CD8-positive, alpha-beta memory T cell (primary cell): ENCODE measurements at regions not wholly inside any gene's neighbourhood (a gene's known extent, or its start where the extent isn't known, plus 50 kb on each side); places are given as distances from the start of the nearest gene placed in this dataset.

Experiments used
- CTCF ChIA-PET: fragments of 350-600 bp; sonication (Branson Sonifier 250); formaldehyde crosslinking; loops from one replicate; lab custom pipeline; 2021; ENCODE audit warnings: antibody characterized with exemption; lab: Charles Lee
- POLR2A ChIA-PET: fragments of 350-600 bp; sonication (Branson Sonifier 250); formaldehyde crosslinking; loops from one replicate; lab custom pipeline; 2021; ENCODE audit warnings: antibody characterized with exemption; lab: Charles Lee
- DNase-seq, 5 donors: peaks; one replicate each; pipeline versions ENCODE4 v3.0.0 to v3.0.0-alpha.2; 2020 to 2022; ENCODE audit warnings: mixed read lengths in 1 of 5
- H3K27ac ChIP-seq: one replicate; pipeline ENCODE4 v1.7.0; 2013; ENCODE audit warnings: low read depth, mild to moderate bottlenecking, low read length, moderate library complexity
- H3K27me3 ChIP-seq: 2 replicates; pipeline ENCODE4 v1.7.0; 2013; ENCODE audit warnings: low read length, mild to moderate bottlenecking; ENCODE audit not compliant: insufficient read depth, poor library complexity, severe bottlenecking
- H3K36me3 ChIP-seq: 2 replicates; pipeline ENCODE4 v1.7.0; 2013; ENCODE audit warnings: mild to moderate bottlenecking, low read length, moderate library complexity; ENCODE audit not compliant: insufficient read depth
- H3K4me1 ChIP-seq: 2 replicates; pipeline ENCODE4 v1.7.0; 2013; ENCODE audit warnings: mild to moderate bottlenecking, low read length, moderate library complexity; ENCODE audit not compliant: insufficient read depth
- H3K4me3 ChIP-seq: 2 replicates; pipeline ENCODE4 v1.7.0; 2013; ENCODE audit warnings: mild to moderate bottlenecking, low read length
- H3K9me3 ChIP-seq: 2 replicates; pipeline ENCODE4 v1.7.0; 2013; ENCODE audit warnings: mild to moderate bottlenecking, low read length
- H3K27ac Mint-ChIP-seq, 8 donors: one replicate each; pipeline ENCODE4 v1.8.0; 2020 to 2021; ENCODE audit warnings: mixed read lengths in 8 of 8, mild to moderate bottlenecking in 6 of 8, inconsistent platforms in 3 of 8, moderate library complexity in 3 of 8
- H3K27me3 Mint-ChIP-seq, 2 donors: one replicate each; pipeline ENCODE4 v1.8.0; 2020 to 2021; ENCODE audit warnings: mixed read lengths in 2 of 2, mild to moderate bottlenecking in 1 of 2, moderate library complexity in 1 of 2
- H3K36me3 Mint-ChIP-seq, 3 donors: one replicate each; pipeline ENCODE4 v1.8.0; 2020 to 2021; ENCODE audit warnings: mixed read lengths in 3 of 3, inconsistent platforms in 1 of 3, mild to moderate bottlenecking in 1 of 3
- H3K4me1 Mint-ChIP-seq, 3 donors: one replicate each; pipeline ENCODE4 v1.8.0; 2020 to 2021; ENCODE audit warnings: mixed read lengths in 3 of 3, inconsistent platforms in 1 of 3, mild to moderate bottlenecking in 1 of 3
- H3K4me3 Mint-ChIP-seq, 7 donors: one replicate each; pipeline ENCODE4 v1.8.0; 2020 to 2021; ENCODE audit warnings: mixed read lengths in 7 of 7, mild to moderate bottlenecking in 6 of 7, moderate library complexity in 4 of 7, inconsistent platforms in 2 of 7
- H3K9me3 Mint-ChIP-seq, 5 donors: one replicate each; pipeline ENCODE4 v1.8.0; 2020 to 2022; ENCODE audit warnings: mixed read lengths in 5 of 5, mild to moderate bottlenecking in 3 of 5, moderate library complexity in 2 of 5, inconsistent platforms in 1 of 5

DNA sequence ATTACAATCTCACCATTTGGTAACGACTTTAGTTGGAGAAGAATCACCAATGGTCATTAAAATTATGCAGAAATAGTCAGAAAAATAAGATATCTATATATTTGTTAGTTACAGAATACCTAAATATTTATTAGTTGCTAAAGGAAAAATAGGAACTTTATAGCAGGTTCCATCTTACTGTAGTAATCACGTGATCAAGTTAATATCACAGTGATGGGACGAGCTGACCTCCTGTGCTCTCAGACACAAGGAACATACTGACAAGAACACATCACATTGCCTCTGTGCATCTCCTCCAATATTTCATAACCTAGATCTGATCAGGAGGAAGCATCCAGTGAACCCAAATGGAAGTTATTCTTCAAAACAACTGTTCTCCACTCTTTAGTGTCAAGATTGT is 215.3 kb downstream of the GALR1 start:
- Histone ChIP-seq H3K4me3 (no peak overlapping the region), H3K4me1 (no peaks in the 10 kb centered on the region), H3K27ac (no peak overlapping the region), H3K9me3 (no peaks in the 10 kb centered on the region), H3K27me3 (no peaks in the 10 kb centered on the region), H3K36me3 (no peaks in the 10 kb centered on the region)
- POLR2A ChIA-PET, result no interaction called here
- no peaks in the 10 kb centered on the region for H3K4me1 Mint-ChIP-seq
- H3K27ac Mint-ChIP-seq, result no peak overlapping the region
- no peak overlapping the region for H3K4me3 Mint-ChIP-seq
- H3K36me3 Mint-ChIP-seq, result no peaks in the 10 kb centered on the region
- H3K27me3 Mint-ChIP-seq, result peaks cover 9 to 48% of the 10 kb centered on the region in 2 donors
- CTCF ChIA-PET, result no interaction called here
- DNase-seq, result no peak
- H3K9me3 Mint-ChIP-seq, result no peaks in the 10 kb centered on the region

DNA sequence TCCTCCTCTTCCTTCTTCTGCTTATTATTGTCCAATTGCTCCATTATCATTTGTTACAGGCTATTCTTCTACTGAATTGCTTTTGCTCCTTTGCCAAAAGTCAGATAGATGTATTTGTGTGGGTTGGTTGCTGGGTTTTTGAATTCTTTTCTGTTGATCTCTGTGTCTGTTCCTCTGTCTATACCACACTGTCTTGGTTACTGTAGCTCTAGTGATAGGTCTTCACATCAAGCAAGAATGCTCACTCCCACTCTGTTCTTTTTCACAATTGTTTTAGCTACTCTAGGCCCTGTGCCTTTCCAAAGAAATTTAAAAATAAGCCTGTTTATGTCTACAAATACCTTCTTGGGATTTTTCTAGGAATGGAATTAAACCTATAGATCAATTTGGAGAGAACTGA is 217.2 kb downstream of the GALR1 start:
- DNase-seq, result no peak
- no peaks in the 10 kb centered on the region for H3K27me3 ChIP-seq
- Mint-ChIP-seq H3K4me1 (no peaks in the 10 kb centered on the region), H3K9me3 (no peaks in the 10 kb centered on the region), H3K27ac (no peak overlapping the region), H3K27me3 (peaks cover 16 to 53% of the 10 kb centered on the region in 2 donors), H3K36me3 (no peaks in the 10 kb centered on the region), H3K4me3 (no peak overlapping the region)
- H3K27ac ChIP-seq, result no peak overlapping the region
- CTCF ChIA-PET, result no interaction called here
- no peaks in the 10 kb centered on the region for H3K36me3 ChIP-seq
- no peak overlapping the region for H3K4me3 ChIP-seq
- H3K9me3 ChIP-seq, result no peaks in the 10 kb centered on the region
- no peaks in the 10 kb centered on the region for H3K4me1 ChIP-seq
- POLR2A ChIA-PET, result no interaction called here

DNA sequence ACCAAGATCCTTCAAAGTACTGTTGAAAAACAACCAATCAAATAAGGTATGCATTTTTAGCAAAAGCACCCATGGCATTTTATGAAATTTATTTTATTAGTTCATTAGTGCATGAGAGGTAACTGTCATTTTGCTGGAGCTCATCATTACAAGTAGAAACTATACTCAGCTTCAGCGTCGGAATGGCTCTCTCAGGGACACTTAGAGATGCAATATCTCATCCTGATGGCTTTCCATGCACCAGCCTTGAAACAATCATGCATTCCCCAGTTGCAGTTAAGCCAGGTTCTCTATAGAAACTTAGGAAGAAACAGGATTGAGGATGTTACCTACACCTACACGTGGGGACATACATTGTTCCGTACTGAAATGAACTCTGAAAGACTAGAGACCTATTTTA is 219.5 kb downstream of the GALR1 start:
- H3K4me3 Mint-ChIP-seq, result no peak overlapping the region
- H3K9me3 ChIP-seq, result no peaks in the 10 kb centered on the region
- H3K27me3 Mint-ChIP-seq, result peaks cover 11 to 48% of the 10 kb centered on the region in 2 donors
- no peak overlapping the region for H3K27ac ChIP-seq
- no peaks in the 10 kb centered on the region for H3K36me3 Mint-ChIP-seq
- H3K4me1 Mint-ChIP-seq, result no peaks in the 10 kb centered on the region
- H3K27ac Mint-ChIP-seq, result no peak overlapping the region
- DNase-seq, result no peak
- POLR2A ChIA-PET, result no interaction called here
- CTCF ChIA-PET, result interaction anchor here (0.9 kb wide), 1 partner anchor 472 kb away, joined by 3 read pairs; no protein-coding TSS in a partner anchor
- no peaks in the 10 kb centered on the region for H3K27me3 ChIP-seq
- H3K9me3 Mint-ChIP-seq, result no peaks in the 10 kb centered on the region
- H3K4me3 ChIP-seq, result no peak overlapping the region
- H3K36me3 ChIP-seq, result no peaks in the 10 kb centered on the region
- no peaks in the 10 kb centered on the region for H3K4me1 ChIP-seq

DNA sequence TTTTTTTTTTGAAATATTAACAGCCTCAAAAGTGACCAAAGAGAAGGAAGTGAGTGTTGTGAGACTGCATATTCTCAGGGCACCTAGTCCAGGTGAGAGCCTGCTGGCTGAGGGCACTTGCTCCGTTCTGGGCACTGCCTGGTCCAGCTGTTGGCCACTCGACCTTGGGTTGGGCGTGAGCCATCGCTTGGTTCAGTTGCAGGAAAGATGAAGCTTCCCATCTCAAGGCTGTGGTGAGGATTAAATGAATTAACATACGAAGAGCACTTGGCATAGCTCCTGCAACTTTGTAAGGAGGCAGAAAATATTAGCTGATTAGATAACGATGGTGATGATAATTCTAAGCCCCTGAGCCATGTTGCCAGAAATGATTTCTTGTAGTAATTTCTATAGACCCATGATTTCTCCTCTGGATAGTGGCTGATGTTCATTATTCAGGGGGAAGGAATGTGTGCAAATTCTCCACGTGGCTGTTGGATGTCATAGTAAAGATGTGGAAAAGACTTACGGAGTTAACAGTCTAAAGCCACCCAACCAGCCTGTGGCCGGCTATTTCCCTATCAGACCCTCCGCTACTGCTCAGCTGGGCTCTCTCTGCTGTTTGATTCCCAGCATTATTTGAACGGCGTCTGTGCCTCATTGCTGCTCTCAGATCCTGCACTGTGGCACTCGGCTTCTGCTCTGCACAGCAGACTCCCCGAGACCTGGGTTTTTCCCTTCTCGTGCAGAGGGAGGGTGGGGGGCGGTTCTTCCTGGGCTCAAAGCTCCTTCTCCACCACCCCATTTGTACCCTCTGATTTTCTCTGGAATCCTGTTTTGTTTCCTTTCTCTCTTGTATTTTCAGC is 221.1 kb downstream of the GALR1 start:
- POLR2A ChIA-PET, result no interaction called here
- DNase-seq, result no peak
- CTCF ChIA-PET, result no interaction called here
- Histone ChIP-seq H3K27me3 (no peaks in the 10 kb centered on the region), H3K27ac (no peak overlapping the region), H3K9me3 (no peaks in the 10 kb centered on the region), H3K36me3 (no peaks in the 10 kb centered on the region), H3K4me1 (no peaks in the 10 kb centered on the region), H3K4me3 (no peak overlapping the region)
- Mint-ChIP-seq H3K36me3 (no peaks in the 10 kb centered on the region), H3K9me3 (no peaks in the 10 kb centered on the region), H3K27ac (no peak overlapping the region), H3K4me1 (no peaks in the 10 kb centered on the region), H3K4me3 (no peak overlapping the region), H3K27me3 (peaks cover 10 to 40% of the 10 kb centered on the region in 2 donors)

DNA sequence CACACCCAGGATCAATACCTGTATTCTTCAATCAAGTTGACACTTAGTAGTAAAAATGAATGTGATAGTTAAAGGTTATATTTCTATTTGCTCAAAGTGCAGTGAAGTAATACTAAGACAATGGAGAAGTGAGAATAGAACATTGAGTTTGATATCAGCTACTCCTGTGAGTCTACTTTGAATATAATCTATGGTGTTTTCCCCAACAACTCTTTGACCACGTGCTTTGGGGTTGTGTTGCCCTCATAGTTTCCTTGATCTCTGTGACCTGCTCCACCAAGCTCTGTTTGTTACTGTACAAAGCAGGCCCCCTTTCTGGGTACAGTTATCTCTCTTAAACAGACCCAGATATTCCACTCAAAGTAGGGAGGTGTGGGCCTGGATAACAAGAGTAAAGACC is 222.9 kb downstream of the GALR1 start:
- Histone ChIP-seq H3K27me3 (no peaks in the 10 kb centered on the region), H3K9me3 (no peaks in the 10 kb centered on the region), H3K36me3 (no peaks in the 10 kb centered on the region), H3K4me3 (no peak overlapping the region), H3K4me1 (no peaks in the 10 kb centered on the region), H3K27ac (no peak overlapping the region)
- ChIA-PET CTCF (no interaction called here), POLR2A (no interaction called here)
- Mint-ChIP-seq H3K4me3 (no peak overlapping the region), H3K27me3 (peaks cover 7 to 40% of the 10 kb centered on the region in 2 donors), H3K36me3 (no peaks in the 10 kb centered on the region), H3K9me3 (no peaks in the 10 kb centered on the region), H3K27ac (no peak overlapping the region), H3K4me1 (no peaks in the 10 kb centered on the region)
- no peak for DNase-seq

DNA sequence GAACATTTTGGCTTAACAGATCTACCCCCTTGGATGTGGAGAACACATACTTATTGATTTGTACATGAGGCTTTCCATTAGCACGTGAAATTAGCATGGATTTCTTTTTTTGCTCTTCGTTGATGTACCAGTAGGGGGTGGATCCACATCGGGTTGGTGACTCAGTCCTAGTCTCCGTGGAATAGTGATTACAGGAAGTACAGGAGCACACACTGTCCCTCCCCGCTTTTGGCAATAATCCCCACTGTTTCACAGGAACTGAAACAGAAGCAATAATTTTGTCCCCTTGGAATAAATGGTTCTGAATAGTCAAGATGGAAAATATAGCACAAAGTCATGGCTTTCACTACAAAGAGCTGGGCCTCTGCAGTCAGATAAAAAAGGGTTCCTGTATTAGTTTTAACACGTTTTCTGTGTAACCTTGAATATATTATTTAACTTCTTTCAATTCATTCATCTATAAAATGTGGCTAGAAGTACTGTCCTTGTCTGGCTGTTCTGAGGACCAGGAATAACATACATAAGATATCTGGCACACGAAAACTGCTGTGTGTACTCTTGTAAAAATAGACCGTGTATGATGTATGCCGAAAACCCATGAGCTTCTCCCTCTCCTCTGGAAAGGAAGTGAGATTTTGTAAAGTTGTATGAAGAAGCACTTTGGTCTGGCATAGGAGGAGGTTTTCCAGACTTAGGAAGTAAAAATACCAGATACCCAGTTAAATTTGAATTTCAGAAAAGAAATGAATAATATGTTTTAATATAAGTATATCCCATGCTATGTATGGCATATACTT is 229.2 kb downstream of the GALR1 start:
- H3K36me3 Mint-ChIP-seq, result no peaks in the 10 kb centered on the region
- Histone ChIP-seq H3K4me1 (no peaks in the 10 kb centered on the region), H3K36me3 (no peaks in the 10 kb centered on the region), H3K27ac (no peak overlapping the region), H3K4me3 (no peak overlapping the region), H3K27me3 (no peaks in the 10 kb centered on the region), H3K9me3 (no peaks in the 10 kb centered on the region)
- H3K4me3 Mint-ChIP-seq, result no peak overlapping the region
- peaks cover 0 to 3% (median 2%) of the 10 kb centered on the region in 5 donors for H3K9me3 Mint-ChIP-seq
- ChIA-PET POLR2A (no interaction called here), CTCF (no interaction called here)
- H3K27ac Mint-ChIP-seq, result no peak overlapping the region
- no peaks in the 10 kb centered on the region for H3K4me1 Mint-ChIP-seq
- H3K27me3 Mint-ChIP-seq, result peaks cover 4 to 30% of the 10 kb centered on the region in 2 donors
- DNase-seq, result no peak

DNA sequence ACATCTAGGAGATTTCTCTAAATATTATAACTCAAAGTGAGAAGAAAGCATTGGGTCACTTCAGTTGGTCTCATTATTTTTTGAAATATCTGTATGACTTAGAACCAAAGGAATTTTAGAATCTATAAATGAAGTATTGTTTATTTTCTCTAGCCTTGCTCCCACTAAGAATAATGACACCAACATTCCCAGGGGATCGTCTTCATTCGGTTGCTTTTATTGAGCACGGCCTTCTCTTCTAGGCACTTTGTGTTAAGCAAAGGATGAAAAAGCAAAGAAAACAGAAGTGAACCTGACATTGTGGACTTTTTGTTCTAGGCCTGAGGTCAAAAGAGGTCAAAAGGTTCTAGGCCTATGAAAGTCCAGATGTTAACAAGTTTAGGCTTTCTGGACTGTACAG is 231.9 kb downstream of the GALR1 start:
- ChIA-PET POLR2A (no interaction called here), CTCF (no interaction called here)
- no peaks in the 10 kb centered on the region for H3K36me3 ChIP-seq
- H3K4me1 Mint-ChIP-seq, result no peaks in the 10 kb centered on the region
- H3K27me3 ChIP-seq, result no peaks in the 10 kb centered on the region
- H3K9me3 ChIP-seq, result no peaks in the 10 kb centered on the region
- peaks cover 0 to 3% (median 2%) of the 10 kb centered on the region in 5 donors for H3K9me3 Mint-ChIP-seq
- H3K27ac Mint-ChIP-seq, result no peak overlapping the region
- H3K27me3 Mint-ChIP-seq, result peaks cover 4 to 22% of the 10 kb centered on the region in 2 donors
- H3K4me1 ChIP-seq, result no peaks in the 10 kb centered on the region
- H3K27ac ChIP-seq, result no peak overlapping the region
- H3K4me3 ChIP-seq, result no peak overlapping the region
- no peak for DNase-seq
- H3K4me3 Mint-ChIP-seq, result no peak overlapping the region
- H3K36me3 Mint-ChIP-seq, result no peaks in the 10 kb centered on the region
